Skeletal muscle satellite cell (primary cell): ENCODE measurements at regions not wholly inside any gene's neighbourhood (a gene's known extent, or its start where the extent isn't known, plus 50 kb on each side); places are given as distances from the start of the nearest gene placed in this dataset.

Source experiments
- H3K27me3 ChIP-seq: 2 replicates; pipeline ENCODE4 v1.7.0; 2013; ENCODE audit warnings: low read length; ENCODE audit not compliant: control insufficient read depth, insufficient read depth
- H3K36me3 ChIP-seq: 2 replicates; pipeline ENCODE4 v1.7.0; 2013; ENCODE audit warnings: mild to moderate bottlenecking, control low read depth, low read length; ENCODE audit not compliant: insufficient read depth
- H3K4me1 ChIP-seq: 2 replicates; pipeline ENCODE4 v1.7.0; 2013; ENCODE audit warnings: low read length; ENCODE audit not compliant: control insufficient read depth, insufficient read depth
- H3K4me2 ChIP-seq: 2 replicates; pipeline ENCODE4 v1.7.0; 2013; ENCODE audit warnings: mild to moderate bottlenecking, low read length
- H3K4me3 ChIP-seq: 2 replicates; pipeline ENCODE4 v1.7.0; 2013; ENCODE audit warnings: low read length
- H3K9ac ChIP-seq: 2 replicates; pipeline ENCODE4 v1.7.0; 2013; ENCODE audit warnings: mild to moderate bottlenecking, low read depth, low read length, moderate library complexity
- H3K9me3 ChIP-seq: replicated peaks from 2 replicates; pipeline ENCODE4 v1.7.0; 2013; ENCODE audit warnings: mild to moderate bottlenecking, control low read depth, low read length

- no peaks in the 10 kb centered on the region for H3K27me3 ChIP-seq
- peaks cover 12% of the 10 kb centered on the region for H3K4me1 ChIP-seq
- no peak overlapping the region for H3K9ac ChIP-seq
- H3K9me3 ChIP-seq: no peaks in the 10 kb centered on the region
- no peaks in the 10 kb centered on the region for H3K36me3 ChIP-seq
- H3K4me3 ChIP-seq: no peak overlapping the region
- no peak overlapping the region for H3K4me2 ChIP-seq
These were observed 329.6 kb downstream of the OSR1 start for GRCh38 chr2:19028587-19029375.

GRCh38 chr2:19027626-19028025, 330.8 kb downstream of the OSR1 start:
- Histone ChIP-seq H3K27me3 (no peaks in the 10 kb centered on the region), H3K9me3 (no peaks in the 10 kb centered on the region), H3K9ac (no peak overlapping the region), H3K4me2 (no peak overlapping the region), H3K4me3 (no peak overlapping the region), H3K36me3 (no peaks in the 10 kb centered on the region), H3K4me1 (peaks cover 12% of the 10 kb centered on the region)

GRCh38 chr2:19026261-19026660, 332.2 kb downstream of the OSR1 start:
- Histone ChIP-seq H3K4me2 (no peak overlapping the region), H3K4me1 (peaks cover 16% of the 10 kb centered on the region), H3K4me3 (no peak overlapping the region), H3K9me3 (no peaks in the 10 kb centered on the region), H3K27me3 (no peaks in the 10 kb centered on the region), H3K9ac (no peak overlapping the region), H3K36me3 (no peaks in the 10 kb centered on the region)

- Histone ChIP-seq H3K36me3 (no peaks in the 10 kb centered on the region), H3K9ac (no peak overlapping the region), H3K27me3 (no peaks in the 10 kb centered on the region), H3K4me1 (peaks cover 24% of the 10 kb centered on the region), H3K4me3 (no peak overlapping the region), H3K9me3 (no peaks in the 10 kb centered on the region), H3K4me2 (no peak overlapping the region)
These were observed 336.1 kb downstream of the OSR1 start for GRCh38 chr2:19022334-19022733.

- H3K36me3 ChIP-seq: no peaks in the 10 kb centered on the region
- H3K4me1 ChIP-seq: peaks cover 24% of the 10 kb centered on the region
- peak overlapping the region; percentile 71 for H3K4me2 ChIP-seq
- no peaks in the 10 kb centered on the region for H3K9me3 ChIP-seq
- no peaks in the 10 kb centered on the region for H3K27me3 ChIP-seq
- H3K9ac ChIP-seq: peak overlapping the region; percentile 69
- no peak overlapping the region for H3K4me3 ChIP-seq
These were observed 336.7 kb downstream of the OSR1 start for GRCh38 chr2:19021721-19022120.

- Histone ChIP-seq H3K4me3 (peak overlapping the region; percentile 11), H3K27me3 (no peaks in the 10 kb centered on the region), H3K9me3 (no peaks in the 10 kb centered on the region), H3K36me3 (no peaks in the 10 kb centered on the region), H3K9ac (peak overlapping the region; percentile 69), H3K4me1 (peaks cover 24% of the 10 kb centered on the region), H3K4me2 (peak overlapping the region; percentile 71)
These were observed 337.3 kb downstream of the OSR1 start for GRCh38 chr2:19021100-19021476.

GRCh38 chr2:19020144-19021099, 338.0 kb downstream of the OSR1 start:
- H3K9ac ChIP-seq: peak overlapping the region; percentile 39
- H3K27me3 ChIP-seq: no peaks in the 10 kb centered on the region
- H3K4me3 ChIP-seq: peak overlapping the region; percentile 19
- peaks cover 24% of the 10 kb centered on the region for H3K4me1 ChIP-seq
- H3K4me2 ChIP-seq: peak overlapping the region; percentile 71
- no peaks in the 10 kb centered on the region for H3K36me3 ChIP-seq
- no peaks in the 10 kb centered on the region for H3K9me3 ChIP-seq

- Histone ChIP-seq H3K4me2 (no peak overlapping the region), H3K4me1 (peaks cover 5% of the 10 kb centered on the region), H3K4me3 (no peak overlapping the region), H3K9ac (no peak overlapping the region), H3K9me3 (no peaks in the 10 kb centered on the region), H3K27me3 (no peaks in the 10 kb centered on the region), H3K36me3 (no peaks in the 10 kb centered on the region)
These were observed 348.9 kb downstream of the OSR1 start for GRCh38 chr2:19009510-19009909.

- H3K9ac ChIP-seq: no peak overlapping the region
- H3K27me3 ChIP-seq: no peaks in the 10 kb centered on the region
- H3K36me3 ChIP-seq: no peaks in the 10 kb centered on the region
- H3K4me1 ChIP-seq: no peaks in the 10 kb centered on the region
- no peak overlapping the region for H3K4me2 ChIP-seq
- no peak overlapping the region for H3K4me3 ChIP-seq
- H3K9me3 ChIP-seq: no peaks in the 10 kb centered on the region
These were observed 354.9 kb downstream of the OSR1 start for GRCh38 chr2:19003554-19003953.

GRCh38 chr2:19000776-19001175, 357.6 kb downstream of the OSR1 start:
- H3K9me3 ChIP-seq: no peaks in the 10 kb centered on the region
- H3K9ac ChIP-seq: no peak overlapping the region
- H3K4me2 ChIP-seq: no peak overlapping the region
- no peak overlapping the region for H3K4me3 ChIP-seq
- H3K27me3 ChIP-seq: no peaks in the 10 kb centered on the region
- no peaks in the 10 kb centered on the region for H3K36me3 ChIP-seq
- no peaks in the 10 kb centered on the region for H3K4me1 ChIP-seq

GRCh38 chr2:18999198-18999597, 359.2 kb downstream of the OSR1 start:
- Histone ChIP-seq H3K9me3 (no peaks in the 10 kb centered on the region), H3K36me3 (no peaks in the 10 kb centered on the region), H3K9ac (no peak overlapping the region), H3K4me2 (no peak overlapping the region), H3K4me3 (no peak overlapping the region), H3K27me3 (no peaks in the 10 kb centered on the region), H3K4me1 (peaks cover under 1% of the 10 kb centered on the region)
